H1 (cell line): ENCODE measurements at regions not wholly inside any gene's neighbourhood (a gene's known extent, or its start where the extent isn't known, plus 50 kb on each side); places are given as distances from the start of the nearest gene placed in this dataset.

Experiments used
- CHD7 ChIP-seq: fragments of 300-600 bp; sonication (generic); IDR thresholded peaks from 2 replicates; pipeline ENCODE4 v1.7.1; 2012; ENCODE audit warnings: low read length, moderate library complexity, mild to moderate bottlenecking, inconsistent platforms; ENCODE audit not compliant: insufficient replicate concordance

DNA sequence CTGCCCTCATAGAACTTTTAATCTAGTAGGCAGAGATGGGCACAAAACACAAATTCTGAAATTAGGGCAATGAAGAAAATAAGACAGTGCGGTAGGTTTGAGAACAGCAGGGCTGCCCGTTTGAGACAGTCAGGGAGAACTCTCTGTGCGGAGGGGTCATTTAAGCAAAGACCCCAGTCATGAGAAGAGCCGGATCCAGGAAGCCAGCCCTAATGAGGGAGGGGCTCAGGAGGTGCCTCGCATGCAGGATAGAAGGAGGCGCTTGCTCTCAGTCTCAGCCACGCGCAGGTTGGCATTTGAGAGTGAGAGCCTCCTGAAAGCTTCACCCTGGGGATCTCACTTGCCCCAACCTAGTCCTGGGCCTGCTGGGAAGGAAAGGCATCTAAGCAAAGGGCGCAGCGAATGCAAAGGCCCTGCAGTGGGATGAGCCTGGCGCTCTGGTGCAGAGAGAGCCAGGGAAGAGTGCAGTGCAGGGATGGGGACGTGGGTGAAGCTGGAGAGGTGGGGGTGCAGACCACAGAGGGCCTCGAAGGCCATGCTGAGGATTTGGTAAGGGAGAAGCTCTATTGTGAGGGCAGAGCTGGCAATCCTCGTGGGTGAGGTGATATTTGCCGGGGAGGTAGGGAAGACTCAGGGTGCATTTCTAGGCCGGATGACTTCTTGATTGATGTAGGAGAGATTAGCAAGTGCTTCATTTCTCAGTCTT lies 130.0 kb upstream of the PTPN1 start (continued):
- no peak for TF ChIP-seq CHD7
